ENCODE measurements at regions not wholly inside any gene's neighbourhood (a gene's known extent, or its start where the extent isn't known, plus 50 kb on each side); places are given as distances from the start of the nearest gene placed in this dataset.

DNA sequence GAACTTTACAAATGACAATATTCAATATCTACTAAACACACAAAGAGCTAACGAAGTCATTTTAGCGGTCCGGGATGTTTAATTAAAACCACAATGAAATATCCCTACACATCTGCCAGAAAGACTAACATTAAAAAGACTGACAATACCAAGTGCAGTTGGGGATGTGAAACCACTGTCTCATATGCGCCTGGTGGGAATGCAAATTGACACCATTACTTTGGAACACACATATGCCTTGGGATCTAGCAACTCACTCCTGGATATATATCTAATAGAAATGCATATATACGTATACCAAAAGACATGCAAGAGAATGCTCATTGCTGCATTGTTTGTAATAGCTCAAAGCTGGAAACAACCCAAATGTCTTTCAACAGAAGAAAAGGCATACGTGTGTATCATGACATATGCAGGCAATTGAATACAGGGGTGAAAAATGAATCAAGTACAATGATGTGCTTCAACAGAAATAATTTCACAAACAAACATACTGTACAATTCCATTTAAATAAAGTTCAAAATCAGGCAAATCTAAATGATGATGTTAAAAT lies 153.3 kb downstream of the CARTPT start:
- no peak for FAIRE-seq

GRCh38 chr5:71873191-71873591 lies 154.1 kb downstream of the CARTPT start:
- no peak for FAIRE-seq

DNA sequence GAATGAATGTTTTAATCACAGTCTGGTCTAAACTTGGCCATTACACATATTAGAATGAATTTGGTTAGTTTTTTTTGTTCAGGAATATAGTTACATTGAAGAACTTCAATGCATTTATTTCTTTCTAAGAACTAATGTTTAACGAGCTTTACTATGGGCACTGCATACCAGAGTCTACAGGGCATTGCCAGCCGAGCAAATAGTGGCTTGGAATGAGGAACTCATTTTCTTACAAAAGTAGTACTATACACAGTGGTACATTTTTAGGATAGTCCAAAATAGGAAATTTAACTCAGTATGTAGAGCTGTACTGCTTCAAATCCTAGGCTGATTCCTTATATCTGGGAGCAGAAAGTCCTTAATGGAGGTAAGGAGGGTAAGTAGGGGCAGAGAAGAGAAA lies 155.4 kb downstream of the CARTPT start:
- FAIRE-seq, result no peak

GRCh38 chr5:71877511-71877910 lies 158.4 kb downstream of the CARTPT start:
- FAIRE-seq, result no peak

- FAIRE-seq, result no peak
These were observed 161.5 kb downstream of the CARTPT start for GRCh38 chr5:71880536-71880935.

DNA sequence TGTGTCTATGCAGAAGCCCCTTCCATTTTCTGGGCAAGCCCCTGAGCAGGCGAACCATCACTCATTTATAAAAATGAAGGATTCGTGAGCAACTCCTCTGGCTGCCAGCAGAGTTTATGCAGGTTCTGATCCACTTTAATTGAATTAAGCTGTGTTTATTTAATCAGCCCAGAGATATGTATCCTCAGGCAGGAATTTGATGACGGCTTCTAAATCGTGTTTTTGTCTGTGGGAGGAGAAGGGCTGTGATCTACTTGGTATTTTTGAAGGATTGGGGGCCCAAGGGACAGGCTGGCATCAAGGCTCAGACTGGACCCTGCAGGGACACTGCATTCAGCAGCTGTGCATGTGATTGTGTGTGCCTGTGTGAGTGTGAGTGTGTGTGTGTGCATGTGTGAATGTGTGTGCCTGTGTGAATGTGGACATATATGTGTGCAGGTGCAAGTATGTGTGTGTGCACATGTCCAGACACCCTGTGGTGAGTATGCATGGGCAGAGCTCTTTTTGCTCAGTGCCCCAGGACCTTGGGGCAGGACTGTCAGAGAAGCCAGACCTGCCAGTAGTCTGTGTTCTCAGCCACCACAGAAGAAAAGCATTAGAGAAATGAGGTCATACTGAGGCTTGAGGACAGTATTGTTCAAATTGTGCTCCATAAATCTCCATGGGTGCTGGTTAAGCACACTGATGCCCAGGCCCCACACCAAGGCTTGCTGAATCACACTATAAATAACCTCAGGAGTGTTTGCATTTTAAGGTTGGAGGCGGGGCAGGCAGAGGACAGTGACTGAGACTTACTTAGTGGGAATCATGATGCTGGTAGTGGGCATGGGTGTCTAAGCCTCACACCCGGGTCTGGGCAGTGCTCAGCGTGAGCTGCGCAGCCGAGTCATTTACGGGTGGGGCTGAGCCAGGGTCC lies 164.0 kb downstream of the CARTPT start:
- FAIRE-seq, result no peak

DNA sequence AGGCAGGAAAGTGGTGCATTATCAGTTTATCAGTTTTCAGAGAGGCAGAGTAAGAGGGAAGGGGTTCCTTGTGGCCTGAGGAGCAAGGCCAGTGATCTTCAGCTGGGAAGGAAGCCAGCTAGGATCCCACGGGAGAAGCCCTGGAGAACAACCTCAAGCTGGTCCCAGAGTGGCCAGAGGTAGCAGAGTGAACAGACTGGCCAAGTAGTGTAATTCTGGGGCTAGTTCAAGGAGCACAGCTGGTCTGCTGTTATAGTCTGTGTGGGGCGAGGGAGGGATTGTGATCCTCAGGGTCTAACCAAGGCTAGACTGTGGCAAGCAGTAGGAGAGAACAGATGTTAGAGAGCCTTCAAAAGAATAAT lies 164.6 kb downstream of the CARTPT start:
- FAIRE-seq, result no peak

- no peak for FAIRE-seq
These were observed 165.9 kb downstream of the CARTPT start for GRCh38 chr5:71884926-71885325.

GRCh38 chr5:71886406-71886805 lies 167.3 kb downstream of the CARTPT start:
- FAIRE-seq, result no peak

- FAIRE-seq, result peak; percentile 96
These were observed 168.6 kb downstream of the CARTPT start for GRCh38 chr5:71887680-71888079.

DNA sequence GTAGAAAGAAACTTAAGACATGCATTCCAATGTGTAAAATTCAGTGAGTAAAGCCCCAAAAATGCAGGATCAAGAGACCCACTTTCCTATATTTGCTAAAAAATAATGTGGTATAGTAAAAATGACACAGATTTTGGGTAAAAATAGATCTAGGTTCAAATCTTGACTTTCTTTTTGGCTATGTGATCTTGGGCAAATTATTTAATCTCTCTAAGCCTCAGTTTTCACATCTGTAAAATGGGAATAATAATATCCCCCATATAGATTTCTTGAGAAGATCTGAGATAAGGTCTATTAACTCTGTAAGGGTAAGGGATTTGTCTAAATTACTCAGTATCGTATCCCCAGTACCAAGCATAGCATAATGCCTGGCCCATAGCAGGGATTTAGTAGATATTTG lies 172.3 kb downstream of the CARTPT start:
- FAIRE-seq, result no peak

GRCh38 chr5:71891856-71892255 lies 172.8 kb downstream of the CARTPT start:
- no peak for FAIRE-seq

- no peak for FAIRE-seq
These were observed 173.7 kb downstream of the CARTPT start for GRCh38 chr5:71892641-71893365.

DNA sequence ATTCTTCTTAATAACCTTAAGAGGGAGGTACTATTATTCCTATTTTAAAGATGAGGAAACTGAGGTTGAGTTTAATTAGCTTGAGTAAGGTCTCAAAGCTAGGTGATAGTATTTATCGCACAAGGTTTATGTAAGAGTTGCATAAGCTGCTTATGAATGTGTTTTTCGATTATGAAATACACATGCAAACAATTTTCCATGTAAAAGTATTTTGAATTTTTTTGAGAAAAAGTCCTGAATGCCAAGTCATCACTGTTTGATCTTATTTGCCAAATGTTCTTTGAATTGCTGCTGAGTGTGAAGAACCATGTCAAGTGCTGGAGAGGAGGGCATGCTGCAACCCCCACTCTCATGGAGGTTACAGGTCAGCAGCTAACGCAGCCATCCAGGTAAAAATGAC lies 174.4 kb downstream of the CARTPT start:
- FAIRE-seq, result no peak

- no peak for FAIRE-seq
These were observed 175.0 kb downstream of the CARTPT start for GRCh38 chr5:71894091-71894490.

DNA sequence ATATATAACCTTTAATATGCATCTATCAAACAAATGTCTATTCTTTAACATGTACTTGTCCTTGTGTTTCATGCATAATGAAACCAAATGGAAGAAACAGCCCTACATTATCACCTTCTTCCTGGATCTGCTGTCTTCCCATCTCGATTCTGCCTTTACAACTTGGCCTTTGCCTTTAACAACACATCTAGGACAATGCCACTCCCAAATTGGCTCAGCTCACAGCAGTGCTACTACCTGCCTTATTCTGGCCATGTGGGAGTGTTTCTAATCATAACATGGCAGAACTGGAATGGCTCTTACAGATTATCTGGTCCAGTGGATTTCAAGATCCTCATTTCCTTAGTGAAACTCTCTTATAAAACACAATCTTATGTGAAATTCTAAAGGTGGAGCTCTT lies 176.5 kb downstream of the CARTPT start:
- FAIRE-seq, result no peak

DNA sequence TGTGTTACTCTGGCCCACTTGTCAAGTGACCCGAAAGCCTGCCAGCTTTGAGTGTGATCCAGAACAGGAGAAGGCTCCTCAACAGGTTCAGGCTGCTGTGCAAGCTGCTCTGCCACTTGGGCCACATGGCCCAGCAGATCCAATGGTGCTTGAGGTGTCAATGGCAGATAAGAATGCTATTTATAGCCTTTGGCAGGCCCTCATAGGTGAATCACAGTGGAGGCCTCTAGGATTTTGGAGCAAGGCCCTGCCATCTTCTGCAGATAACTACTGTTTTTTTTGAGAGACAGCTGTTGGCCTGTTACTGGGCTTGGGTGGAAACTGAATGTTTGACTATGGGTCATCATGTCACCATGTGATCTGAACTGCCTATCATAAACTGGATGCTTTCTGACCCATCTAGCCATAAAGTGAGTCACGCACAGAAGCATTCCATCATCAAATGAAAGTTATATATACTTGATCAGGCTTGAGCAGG lies 180.8 kb downstream of the CARTPT start:
- no peak for FAIRE-seq

DNA sequence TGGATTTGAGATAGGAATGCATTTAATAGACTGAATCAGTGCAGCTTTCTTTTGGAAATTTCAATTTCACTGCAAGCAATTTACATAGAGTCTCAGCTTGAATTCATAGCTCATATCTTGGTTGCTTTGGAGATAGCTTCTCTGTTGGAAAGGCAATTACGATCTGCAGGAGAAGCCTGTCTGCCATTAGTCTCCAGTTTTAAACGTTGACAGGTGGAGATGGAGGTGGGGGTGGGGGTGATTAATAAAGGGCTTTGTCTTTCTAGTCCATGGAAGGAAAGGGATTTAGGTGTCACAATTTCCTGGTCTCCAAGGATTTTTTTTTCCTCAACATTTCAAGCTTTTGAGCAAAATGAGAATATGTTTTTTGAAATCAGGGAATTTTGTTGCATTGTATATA lies 184.7 kb downstream of the CARTPT start:
- no peak for FAIRE-seq

DNA sequence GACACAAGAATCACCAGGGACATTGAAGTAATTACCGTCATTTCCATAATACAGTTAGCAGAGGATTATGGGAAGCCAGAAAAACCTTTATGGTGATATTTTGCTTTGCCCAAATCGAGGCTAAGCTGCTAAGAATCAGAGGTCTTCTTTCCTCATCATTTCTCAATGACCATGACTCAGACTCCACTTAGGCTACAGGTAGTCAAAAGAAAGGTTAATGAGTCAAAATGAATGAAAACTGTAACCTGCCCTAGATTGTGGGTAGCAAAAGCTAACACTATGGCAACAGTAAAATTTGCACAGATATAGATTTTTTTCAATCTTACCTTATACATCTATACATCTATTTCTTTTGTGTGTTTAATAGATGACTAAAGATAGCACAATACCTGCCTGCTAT lies 185.8 kb downstream of the CARTPT start:
- FAIRE-seq, result no peak

GRCh38 chr5:71905834-71906711 lies 187.0 kb downstream of the CARTPT start:
- FAIRE-seq, result no peak

DNA sequence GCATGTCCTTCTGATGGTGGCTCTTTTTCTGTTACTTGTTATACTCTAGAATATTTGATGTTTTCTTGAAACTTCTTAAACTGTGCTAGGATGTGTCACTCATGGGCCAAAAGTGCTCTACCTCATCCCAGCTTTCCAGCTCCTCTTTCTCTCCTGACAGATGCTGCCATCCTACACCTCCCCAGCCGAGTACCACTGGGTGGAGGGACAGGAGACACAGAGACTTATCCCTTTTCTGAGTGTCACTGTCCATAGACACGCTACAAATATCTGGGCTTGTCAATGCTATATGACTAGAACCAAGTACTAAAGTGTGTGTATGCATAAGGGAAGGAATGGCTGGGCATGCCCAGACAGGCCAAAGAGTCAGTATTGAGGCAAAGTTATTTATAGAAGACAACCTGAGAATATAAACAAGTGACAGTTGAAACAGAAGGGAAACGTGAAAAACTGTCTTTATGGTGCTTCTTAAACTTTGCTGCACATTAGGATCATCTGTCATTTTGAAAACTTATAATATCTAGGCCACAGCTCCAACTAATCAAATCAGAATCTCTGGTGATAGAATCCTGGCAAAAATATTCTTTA lies 188.0 kb downstream of the CARTPT start:
- no peak for FAIRE-seq

GRCh38 chr5:71907608-71908145 lies 188.6 kb downstream of the CARTPT start:
- no peak for FAIRE-seq
